ENCODE measurements at regions not wholly inside any gene's neighbourhood (a gene's known extent, or its start where the extent isn't known, plus 50 kb on each side); places are given as distances from the start of the nearest gene placed in this dataset.

DNA sequence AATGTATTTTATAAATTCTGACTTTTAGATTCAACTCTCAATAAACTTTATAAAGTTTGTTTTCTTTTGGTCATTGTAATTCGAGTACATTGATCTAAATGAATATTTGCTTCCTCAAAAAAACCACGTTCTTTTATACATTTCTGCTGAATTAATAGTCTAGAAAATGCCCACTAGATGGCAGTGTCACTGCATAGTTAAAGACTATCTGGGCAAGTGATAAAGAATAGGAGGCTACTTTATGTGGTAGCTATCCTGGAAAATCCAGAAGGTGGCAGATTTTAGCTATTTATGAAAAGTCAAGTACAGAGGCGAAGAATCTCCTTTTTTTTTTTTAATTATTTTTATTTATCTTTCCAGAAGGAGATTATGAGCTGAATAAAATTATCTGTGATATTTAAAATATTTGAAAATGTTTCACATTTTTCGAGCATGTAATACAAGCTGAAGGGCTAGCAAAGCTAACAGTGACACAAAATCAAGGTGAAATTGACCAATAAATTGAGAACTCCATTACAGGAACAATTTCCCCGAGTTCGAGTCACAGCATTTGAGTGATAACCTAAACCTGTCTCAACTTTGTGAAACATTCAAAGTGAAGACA is 221.8 kb downstream of the OLFM4 start:
- no peaks in the 10 kb centered on the region for H3K9me3 ChIP-seq (ENCODE audit: control insufficient read depth, insufficient read depth, low read length)
- H3K4me1 ChIP-seq (ENCODE audit: control insufficient read depth, low read length), result no peaks in the 10 kb centered on the region
- no peak overlapping the region for H3K4me2 ChIP-seq (ENCODE audit: low read length)
- no peaks in the 10 kb centered on the region for H3K9me2 ChIP-seq (replicated peaks; ENCODE audit: control insufficient read depth, low read length)
- TF ChIP-seq, protein P1, sequence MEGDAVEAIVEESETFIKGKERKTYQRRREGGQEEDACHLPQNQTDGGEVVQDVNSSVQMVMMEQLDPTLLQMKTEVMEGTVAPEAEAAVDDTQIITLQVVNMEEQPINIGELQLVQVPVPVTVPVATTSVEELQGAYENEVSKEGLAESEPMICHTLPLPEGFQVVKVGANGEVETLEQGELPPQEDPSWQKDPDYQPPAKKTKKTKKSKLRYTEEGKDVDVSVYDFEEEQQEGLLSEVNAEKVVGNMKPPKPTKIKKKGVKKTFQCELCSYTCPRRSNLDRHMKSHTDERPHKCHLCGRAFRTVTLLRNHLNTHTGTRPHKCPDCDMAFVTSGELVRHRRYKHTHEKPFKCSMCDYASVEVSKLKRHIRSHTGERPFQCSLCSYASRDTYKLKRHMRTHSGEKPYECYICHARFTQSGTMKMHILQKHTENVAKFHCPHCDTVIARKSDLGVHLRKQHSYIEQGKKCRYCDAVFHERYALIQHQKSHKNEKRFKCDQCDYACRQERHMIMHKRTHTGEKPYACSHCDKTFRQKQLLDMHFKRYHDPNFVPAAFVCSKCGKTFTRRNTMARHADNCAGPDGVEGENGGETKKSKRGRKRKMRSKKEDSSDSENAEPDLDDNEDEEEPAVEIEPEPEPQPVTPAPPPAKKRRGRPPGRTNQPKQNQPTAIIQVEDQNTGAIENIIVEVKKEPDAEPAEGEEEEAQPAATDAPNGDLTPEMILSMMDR (IDR thresholded peaks at IDR 0.05; ENCODE audit: low read depth, low read length, poor library complexity, severe bottlenecking), result peak; percentile 65
- TF ChIP-seq EZH2phosphoT487 (IDR thresholded peaks at IDR 0.05; ENCODE audit: borderline replicate concordance, low read length), result no peak
- H3K79me2 ChIP-seq (ENCODE audit: control insufficient read depth, low read length), result no peaks in the 10 kb centered on the region
- no peak overlapping the region for H3K27ac ChIP-seq (ENCODE audit: low read depth, low read length)
- H3F3A ChIP-seq (ENCODE audit: control insufficient read depth, insufficient read depth), result no peaks in the 10 kb centered on the region
- H4K20me1 ChIP-seq (ENCODE audit: control insufficient read depth, insufficient read depth, low read depth, low read length), result no peaks in the 10 kb centered on the region
- no peaks in the 10 kb centered on the region for H3K27me3 ChIP-seq (ENCODE audit: control insufficient read depth, low read length)
- no peaks in the 10 kb centered on the region for H3K36me3 ChIP-seq (ENCODE audit: control insufficient read depth, low read length)
- no peak overlapping the region for H3K4me3 ChIP-seq (ENCODE audit: low read length)

DNA sequence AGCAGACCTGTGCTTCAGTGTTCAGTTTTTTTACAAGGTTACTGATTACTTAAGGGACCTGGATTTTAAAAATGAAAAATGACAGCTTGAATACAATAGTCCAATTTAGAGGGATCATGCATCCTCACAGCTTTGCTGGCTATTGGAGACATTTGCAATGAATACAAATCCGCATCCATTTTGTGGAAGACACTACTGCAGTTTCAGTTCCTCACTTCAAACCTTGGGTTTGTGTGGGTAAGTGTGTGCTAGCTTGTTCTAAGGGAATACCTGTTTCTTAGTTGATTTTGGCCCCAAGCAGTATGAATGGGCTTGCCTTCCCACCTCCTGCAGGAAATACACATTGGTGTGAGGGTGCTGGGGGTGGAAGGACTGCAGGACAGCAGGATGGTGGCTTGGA is 222.4 kb downstream of the OLFM4 start:
- H3F3A ChIP-seq (ENCODE audit: control insufficient read depth, insufficient read depth), result no peaks in the 10 kb centered on the region

DNA sequence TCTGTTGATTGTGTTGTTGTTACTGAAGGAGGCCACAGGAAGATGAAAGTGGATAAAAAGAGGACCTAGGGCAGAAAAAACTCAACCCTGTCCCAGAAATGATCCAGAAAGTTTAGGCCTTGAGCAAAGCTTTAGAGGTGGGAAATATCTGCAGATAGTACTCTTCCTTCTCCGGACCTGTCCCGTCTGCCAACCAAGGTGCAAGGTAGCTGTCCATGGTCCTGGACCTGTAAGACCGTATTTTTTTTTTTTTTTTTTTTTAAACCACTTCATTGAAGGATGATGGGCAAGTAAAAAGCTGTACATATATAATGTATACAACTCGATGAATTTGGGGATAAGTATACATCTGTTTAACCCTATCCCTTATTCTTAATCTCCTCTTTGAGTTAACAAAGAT is 225.9 kb downstream of the OLFM4 start:
- Histone ChIP-seq H3K9me2 (replicated peaks; ENCODE audit: control insufficient read depth, low read length) (no peaks in the 10 kb centered on the region), H3K9me3 (ENCODE audit: control insufficient read depth, insufficient read depth, low read length) (no peaks in the 10 kb centered on the region), H3K36me3 (ENCODE audit: control insufficient read depth, low read length) (no peaks in the 10 kb centered on the region), H3K79me2 (ENCODE audit: control insufficient read depth, low read length) (no peaks in the 10 kb centered on the region), H3K4me2 (ENCODE audit: low read length) (no peak overlapping the region), H3K27ac (ENCODE audit: low read depth, low read length) (no peak overlapping the region), H3K4me1 (ENCODE audit: control insufficient read depth, low read length) (no peaks in the 10 kb centered on the region), H3K4me3 (ENCODE audit: low read length) (no peak overlapping the region), H3F3A (ENCODE audit: control insufficient read depth, insufficient read depth) (no peaks in the 10 kb centered on the region), H3K27me3 (ENCODE audit: control insufficient read depth, low read length) (no peaks in the 10 kb centered on the region), H4K20me1 (ENCODE audit: control insufficient read depth, insufficient read depth, low read depth, low read length) (no peaks in the 10 kb centered on the region)
- TF ChIP-seq, protein P1 (IDR thresholded peaks at IDR 0.05; ENCODE audit: low read depth, low read length, poor library complexity, severe bottlenecking), result no peak
- no peak for TF ChIP-seq EZH2phosphoT487 (IDR thresholded peaks at IDR 0.05; ENCODE audit: borderline replicate concordance, low read length)

More for the DNA sequence above, 222.4 kb downstream of the OLFM4 start:
- Histone ChIP-seq H3K36me3 (ENCODE audit: control insufficient read depth, low read length) (no peaks in the 10 kb centered on the region), H3K4me2 (ENCODE audit: low read length) (no peak overlapping the region), H3K4me1 (ENCODE audit: control insufficient read depth, low read length) (no peaks in the 10 kb centered on the region), H3K4me3 (ENCODE audit: low read length) (no peak overlapping the region), H3K9me2 (replicated peaks; ENCODE audit: control insufficient read depth, low read length) (no peaks in the 10 kb centered on the region), H3K9me3 (ENCODE audit: control insufficient read depth, insufficient read depth, low read length) (no peaks in the 10 kb centered on the region), H4K20me1 (ENCODE audit: control insufficient read depth, insufficient read depth, low read depth, low read length) (no peaks in the 10 kb centered on the region), H3K27me3 (ENCODE audit: control insufficient read depth, low read length) (no peaks in the 10 kb centered on the region), H3K79me2 (ENCODE audit: control insufficient read depth, low read length) (no peaks in the 10 kb centered on the region), H3K27ac (ENCODE audit: low read depth, low read length) (no peak overlapping the region)
- TF ChIP-seq, protein P1 (IDR thresholded peaks at IDR 0.05; ENCODE audit: low read depth, low read length, poor library complexity, severe bottlenecking), result no peak
- no peak for TF ChIP-seq EZH2phosphoT487 (IDR thresholded peaks at IDR 0.05; ENCODE audit: borderline replicate concordance, low read length)
